ENCODE measurements at regions not wholly inside any gene's neighbourhood (a gene's known extent, or its start where the extent isn't known, plus 50 kb on each side); places are given as distances from the start of the nearest gene placed in this dataset.

- Mint-ChIP-seq H3K9me3 (peaks cover 5% of the 10 kb centered on the region), H3K36me3 (ENCODE audit: low read depth) (no peaks in the 10 kb centered on the region), H3K27me3 (no peaks in the 10 kb centered on the region), H3K4me1 (ENCODE audit: low read depth) (no peaks in the 10 kb centered on the region), H3K27ac (no peak overlapping the region), H3K4me3 (no peak overlapping the region)
- ATAC-seq: no peak
- ChIA-PET CTCF (no interaction called here), POLR2A (no interaction called here)
- TF ChIP-seq CTCF (IDR thresholded peaks at IDR 0.05): no peak
- DNase-seq: no peak
- intact Hi-C loops (cut with micrococcal nuclease): no loop called here
Observed at GRCh38 chr10:130737621-130738020, 573.9 kb downstream of the TCERG1L start.

- intact Hi-C loops (cut with micrococcal nuclease): no loop called here
- H3K27me3 Mint-ChIP-seq: no peaks in the 10 kb centered on the region
- no peak for DNase-seq
- no peak overlapping the region for H3K27ac Mint-ChIP-seq
- H3K4me1 Mint-ChIP-seq (ENCODE audit: low read depth): no peaks in the 10 kb centered on the region
- ChIA-PET CTCF (no interaction called here), POLR2A (no interaction called here)
- H3K9me3 Mint-ChIP-seq: peaks cover 5% of the 10 kb centered on the region
- no peak for TF ChIP-seq CTCF (IDR thresholded peaks at IDR 0.05)
- no peak overlapping the region for H3K4me3 Mint-ChIP-seq
- ATAC-seq: no peak
- H3K36me3 Mint-ChIP-seq (ENCODE audit: low read depth): no peaks in the 10 kb centered on the region
Observed at GRCh38 chr10:130739016-130739756, 572.3 kb downstream of the TCERG1L start.

- no peaks in the 10 kb centered on the region for H3K27me3 Mint-ChIP-seq
- H3K27ac Mint-ChIP-seq: no peak overlapping the region
- no peak for DNase-seq
- ATAC-seq: no peak
- intact Hi-C loops (cut with micrococcal nuclease): no loop called here
- CTCF ChIA-PET: no interaction called here
- POLR2A ChIA-PET: no interaction called here
- peaks cover 5% of the 10 kb centered on the region for H3K9me3 Mint-ChIP-seq
- no peaks in the 10 kb centered on the region for H3K36me3 Mint-ChIP-seq (ENCODE audit: low read depth)
- no peak overlapping the region for H3K4me3 Mint-ChIP-seq
- no peaks in the 10 kb centered on the region for H3K4me1 Mint-ChIP-seq (ENCODE audit: low read depth)
- TF ChIP-seq CTCF (IDR thresholded peaks at IDR 0.05): no peak
Observed at GRCh38 chr10:130739757-130740145, 571.8 kb downstream of the TCERG1L start.

- Mint-ChIP-seq H3K27me3 (no peaks in the 10 kb centered on the region), H3K27ac (no peak overlapping the region), H3K4me3 (no peak overlapping the region), H3K4me1 (ENCODE audit: low read depth) (no peaks in the 10 kb centered on the region), H3K9me3 (peaks cover 5% of the 10 kb centered on the region), H3K36me3 (ENCODE audit: low read depth) (no peaks in the 10 kb centered on the region)
- no peak for TF ChIP-seq CTCF (IDR thresholded peaks at IDR 0.05)
- CTCF ChIA-PET: no interaction called here
- POLR2A ChIA-PET: no interaction called here
- DNase-seq: no peak
- intact Hi-C loops (cut with micrococcal nuclease): no loop called here
- no peak for ATAC-seq
Observed at GRCh38 chr10:130740166-130740565, 571.4 kb downstream of the TCERG1L start.

GRCh38 chr10:130740915-130741750 is 570.4 kb downstream of the TCERG1L start:
- no peaks in the 10 kb centered on the region for H3K4me1 Mint-ChIP-seq (ENCODE audit: low read depth)
- no peaks in the 10 kb centered on the region for H3K36me3 Mint-ChIP-seq (ENCODE audit: low read depth)
- TF ChIP-seq CTCF (IDR thresholded peaks at IDR 0.05): no peak
- CTCF ChIA-PET: no interaction called here
- intact Hi-C loops (cut with micrococcal nuclease): no loop called here
- no peak overlapping the region for H3K4me3 Mint-ChIP-seq
- no peak overlapping the region for H3K27ac Mint-ChIP-seq
- ATAC-seq (no peak), DNase-seq (no peak)
- H3K27me3 Mint-ChIP-seq: no peaks in the 10 kb centered on the region
- peaks cover 5% of the 10 kb centered on the region for H3K9me3 Mint-ChIP-seq
- POLR2A ChIA-PET: no interaction called here

Data from activated CD8-positive, alpha-beta T cell treated with anti-CD3 and anti-CD28 coated beads for 36 hours (primary cell).